ENCODE measurements at regions not wholly inside any gene's neighbourhood (a gene's known extent, or its start where the extent isn't known, plus 50 kb on each side); places are given as distances from the start of the nearest gene placed in this dataset.

GRCh38 chr15:25535866-25536265 is 97.0 kb upstream of the UBE3A start:
- TF ChIP-seq EZH2phosphoT487 (IDR thresholded peaks at IDR 0.05; ENCODE audit: insufficient read depth, low read depth), result no peak
- no peak for TF ChIP-seq EZH2 (IDR thresholded peaks at IDR 0.05; ENCODE audit: insufficient read depth, poor library complexity, severe bottlenecking)
